ENCODE measurements at regions not wholly inside any gene's neighbourhood (a gene's known extent, or its start where the extent isn't known, plus 50 kb on each side); places are given as distances from the start of the nearest gene placed in this dataset.

GRCh38 chr12:111184161-111184560 lies 184.7 kb downstream of the PHETA1 start:
- TF ChIP-seq CTCF (conservative IDR thresholded peaks at IDR 0.05; ENCODE audit: control insufficient read depth, insufficient read depth, low read depth, low read length), result no peak
- DNase-seq (ENCODE audit: low read depth), result no peak
- no peak overlapping the region for H3K4me3 ChIP-seq (ENCODE audit: control insufficient read depth, low read depth, low read length)

GRCh38 chr12:111183094-111183493 lies 185.8 kb downstream of the PHETA1 start:
- no peak for DNase-seq (ENCODE audit: low read depth)
- no peak for TF ChIP-seq CTCF (conservative IDR thresholded peaks at IDR 0.05; ENCODE audit: control insufficient read depth, insufficient read depth, low read depth, low read length)
- no peak overlapping the region for H3K4me3 ChIP-seq (ENCODE audit: control insufficient read depth, low read depth, low read length)

- DNase-seq (ENCODE audit: low read depth), result no peak
- no peak for TF ChIP-seq CTCF (conservative IDR thresholded peaks at IDR 0.05; ENCODE audit: control insufficient read depth, insufficient read depth, low read depth, low read length)
- H3K4me3 ChIP-seq (ENCODE audit: control insufficient read depth, low read depth, low read length), result no peak overlapping the region
Observed at GRCh38 chr12:111182382-111182781, 186.5 kb downstream of the PHETA1 start.

GRCh38 chr12:111181143-111181726 lies 187.7 kb downstream of the PHETA1 start:
- no peak for TF ChIP-seq CTCF (conservative IDR thresholded peaks at IDR 0.05; ENCODE audit: control insufficient read depth, insufficient read depth, low read depth, low read length)
- no peak overlapping the region for H3K4me3 ChIP-seq (ENCODE audit: control insufficient read depth, low read depth, low read length)
- DNase-seq (ENCODE audit: low read depth), result peak; percentile 47

GRCh38 chr12:111180426-111181142 lies 188.3 kb downstream of the PHETA1 start:
- DNase-seq (ENCODE audit: low read depth), result no peak
- H3K4me3 ChIP-seq (ENCODE audit: control insufficient read depth, low read depth, low read length), result no peak overlapping the region
- no peak for TF ChIP-seq CTCF (conservative IDR thresholded peaks at IDR 0.05; ENCODE audit: control insufficient read depth, insufficient read depth, low read depth, low read length)

- H3K4me3 ChIP-seq (ENCODE audit: control insufficient read depth, low read depth, low read length), result no peak overlapping the region
Observed at GRCh38 chr12:111178181-111179081, 190.5 kb downstream of the PHETA1 start.

More at GRCh38 chr12:111178181-111179081, 190.5 kb downstream of the PHETA1 start:
- no peak for DNase-seq (ENCODE audit: low read depth)
- TF ChIP-seq CTCF (conservative IDR thresholded peaks at IDR 0.05; ENCODE audit: control insufficient read depth, insufficient read depth, low read depth, low read length), result no peak
